Natural killer cell (primary cell): ENCODE measurements at regions not wholly inside any gene's neighbourhood (a gene's known extent, or its start where the extent isn't known, plus 50 kb on each side); places are given as distances from the start of the nearest gene placed in this dataset.

Experiments
- ATAC-seq, 3 donors: fragments of 150-1000 bp in 2 of 3; fragments of 200-7000 bp in 1 of 3; cut with Tn5 transposase; 1 replicate in 1 of 3; 2 replicates in 2 of 3; pipeline ENCODE4 v1.10.0; 2021; ENCODE audit warnings: mild to moderate bottlenecking in 2 of 3, moderate library complexity in 2 of 3
- DNase-seq, 2 donors: peaks; one replicate each; pipeline versions ENCODE4 v3.0.0 to v3.0.0-alpha.2; 2013 to 2021; ENCODE audit warnings: mixed read lengths in 1 of 2
- H3K27ac ChIP-seq: one replicate; pipeline ENCODE4 v1.5.1; 2013; ENCODE audit warnings: mild to moderate bottlenecking, low read length
- H3K27me3 ChIP-seq: one replicate; pipeline ENCODE4 v1.6.1; 2013; ENCODE audit warnings: low read length; ENCODE audit not compliant: control insufficient read depth, insufficient read depth
- H3K36me3 ChIP-seq: one replicate; pipeline ENCODE4 v1.6.1; 2013; ENCODE audit warnings: low read length; ENCODE audit not compliant: control insufficient read depth, insufficient read depth
- H3K4me1 ChIP-seq: one replicate; pipeline ENCODE4 v1.6.1; 2013; ENCODE audit warnings: low read length; ENCODE audit not compliant: control insufficient read depth, insufficient read depth
- H3K4me3 ChIP-seq: one replicate; pipeline ENCODE4 v1.5.1; 2013; ENCODE audit warnings: low read length
- H3K9me3 ChIP-seq: one replicate; pipeline ENCODE4 v1.6.1; 2013; ENCODE audit warnings: low read length; ENCODE audit not compliant: control insufficient read depth, insufficient read depth
- H3K27ac Mint-ChIP-seq, 2 donors: one replicate each; pipeline ENCODE4 v1.8.0; 2022; ENCODE audit warnings: mild to moderate bottlenecking in 2 of 2, mixed read lengths in 2 of 2, moderate library complexity in 1 of 2
- H3K27me3 Mint-ChIP-seq, 2 donors: one replicate each; pipeline ENCODE4 v1.8.0; 2022; ENCODE audit warnings: low read depth in 2 of 2, mixed read lengths in 2 of 2
- H3K36me3 Mint-ChIP-seq: one replicate; pipeline ENCODE4 v1.8.0; 2022; ENCODE audit warnings: mixed read lengths
- H3K4me1 Mint-ChIP-seq, 2 donors: one replicate each; pipeline ENCODE4 v1.8.0; 2022; ENCODE audit warnings: mixed read lengths in 2 of 2
- H3K4me3 Mint-ChIP-seq: one replicate; pipeline ENCODE4 v1.8.0; 2022; ENCODE audit warnings: mild to moderate bottlenecking, moderate library complexity, mixed read lengths
- H3K9me3 Mint-ChIP-seq, 2 donors: one replicate each; pipeline ENCODE4 v1.8.0; 2022; ENCODE audit warnings: mixed read lengths in 2 of 2
- CTCF ChIP-seq: fragments of 200-600 bp; IDR thresholded peaks from one replicate; pipeline ENCODE4 v1.8.0; 2022; ENCODE audit warnings: antibody characterized with exemption
- WGBS: methylation state at CpG from one replicate; pipeline ENCODE4 v1.1.7; 2013; ENCODE audit warnings: missing lambda C conversion rate; ENCODE audit not compliant: insufficient coverage; 5-methylcytosine and 5-hydroxymethylcytosine counted together
- intact Hi-C: fragments of 100-400 bp; cut with micrococcal nuclease; formaldehyde crosslinking; loops from one replicate; pipeline ENCODE4 v1.14.2; 2022

- no peaks in the 10 kb centered on the region for H3K9me3 Mint-ChIP-seq
- no peak overlapping the region for H3K27ac ChIP-seq
- no peaks in the 10 kb centered on the region for H3K27me3 ChIP-seq
- intact Hi-C loops = no loop called here
- H3K27ac Mint-ChIP-seq = no peak overlapping the region
- ATAC-seq = no peak
- H3K4me1 ChIP-seq = no peaks in the 10 kb centered on the region
- no peaks in the 10 kb centered on the region for H3K36me3 Mint-ChIP-seq
- H3K4me3 ChIP-seq = no peak overlapping the region
- no peak for TF ChIP-seq CTCF
- no peaks in the 10 kb centered on the region for H3K36me3 ChIP-seq
- H3K4me1 Mint-ChIP-seq = peaks cover 0 to 9% of the 10 kb centered on the region in 2 donors
- DNase-seq = no peak
- H3K9me3 ChIP-seq = no peaks in the 10 kb centered on the region
- peaks cover 0 to 2% of the 10 kb centered on the region in 2 donors for H3K27me3 Mint-ChIP-seq
- whole genome bisulfite sequencing = 95% methylated on average over 8 of the region's 8 CpGs
- H3K4me3 Mint-ChIP-seq = no peak overlapping the region
Observed at GRCh38 chr5:1960595-1961303, 78.0 kb upstream of the IRX4 start.

- intact Hi-C loops = no loop called here
- H3K4me1 Mint-ChIP-seq = peaks cover 0 to 9% of the 10 kb centered on the region in 2 donors
- no peak for DNase-seq
- WGBS = 87% methylated on average over 27 of the region's 27 CpGs
- Histone ChIP-seq H3K4me3 (no peak overlapping the region), H3K27ac (no peak overlapping the region), H3K4me1 (no peaks in the 10 kb centered on the region), H3K9me3 (no peaks in the 10 kb centered on the region), H3K36me3 (no peaks in the 10 kb centered on the region), H3K27me3 (no peaks in the 10 kb centered on the region)
- no peak for ATAC-seq
- H3K4me3 Mint-ChIP-seq = no peak overlapping the region
- H3K36me3 Mint-ChIP-seq = no peaks in the 10 kb centered on the region
- H3K27ac Mint-ChIP-seq = no peak overlapping the region
- H3K27me3 Mint-ChIP-seq = peaks cover 0 to 2% of the 10 kb centered on the region in 2 donors
- no peaks in the 10 kb centered on the region for H3K9me3 Mint-ChIP-seq
- no peak for TF ChIP-seq CTCF
Observed at GRCh38 chr5:1959725-1960581, 77.2 kb upstream of the IRX4 start.

- Mint-ChIP-seq H3K36me3 (no peaks in the 10 kb centered on the region), H3K9me3 (no peaks in the 10 kb centered on the region), H3K27ac (no peak overlapping the region), H3K4me3 (no peak overlapping the region), H3K27me3 (peaks cover 0 to 2% of the 10 kb centered on the region in 2 donors), H3K4me1 (peaks cover 0 to 9% of the 10 kb centered on the region in 2 donors)
- DNase-seq (no peak), ATAC-seq (no peak)
- intact Hi-C loops = no loop called here
- Histone ChIP-seq H3K4me1 (no peaks in the 10 kb centered on the region), H3K9me3 (no peaks in the 10 kb centered on the region), H3K27me3 (no peaks in the 10 kb centered on the region), H3K4me3 (no peak overlapping the region), H3K27ac (no peak overlapping the region), H3K36me3 (no peaks in the 10 kb centered on the region)
- WGBS = 85% methylated on average over 6 of the region's 7 CpGs
- no peak for TF ChIP-seq CTCF
Observed at GRCh38 chr5:1959231-1959630, 76.5 kb upstream of the IRX4 start.
